GM12878 (cell line): ENCODE measurements at regions not wholly inside any gene's neighbourhood (a gene's known extent, or its start where the extent isn't known, plus 50 kb on each side); places are given as distances from the start of the nearest gene placed in this dataset.

Experiments
- BHLHE40 ChIP-seq, 2 experiments: fragments of 450-650 bp in 1 of 2; IDR thresholded peaks; 2 replicates each; pipeline ENCODE4 v1.6.1; 2011 to 2017; ENCODE audit warnings: low read depth in 2 of 2, borderline replicate concordance in 1 of 2, improper control_type of control experiment in 1 of 2, low read length in 1 of 2, mild to moderate bottlenecking in 1 of 2
- E2F4 ChIP-seq: IDR thresholded peaks from 2 replicates; pipeline ENCODE4 v1.6.1; 2012; ENCODE audit warnings: low read depth, low read length, improper control_type of control experiment
- NFIC ChIP-seq: IDR thresholded peaks from 2 replicates; pipeline ENCODE4 v1.6.1; 2012; ENCODE audit warnings: low read depth, mild to moderate bottlenecking, inconsistent platforms, low read length, moderate library complexity
- NFYA ChIP-seq: IDR thresholded peaks from 2 replicates; pipeline ENCODE4 v1.6.1; 2011; ENCODE audit warnings: low read depth, mild to moderate bottlenecking, low read length, improper control_type of control experiment, borderline replicate concordance
- POLR2A ChIP-seq: IDR thresholded peaks from 2 replicates; pipeline ENCODE4 v1.6.1; 2011; ENCODE audit warnings: low read depth, mild to moderate bottlenecking, low read length
- SMC3 ChIP-seq: IDR thresholded peaks from 2 replicates; pipeline ENCODE4 v1.6.1; 2011; ENCODE audit warnings: low read length, improper control_type of control experiment, borderline replicate concordance
- SP1 ChIP-seq: IDR thresholded peaks from one replicate; pipeline ENCODE4 v1.6.1; 2011; ENCODE audit warnings: low read depth, low read length
- SUPT20H ChIP-seq: IDR thresholded peaks from 2 replicates; pipeline ENCODE4 v1.6.1; 2011; ENCODE audit warnings: low read depth, mild to moderate bottlenecking, low read length, moderate library complexity, borderline replicate concordance; ENCODE audit not compliant: control insufficient read depth

- TF ChIP-seq NFIC (no peak), NFYA (no peak), SUPT20H (no peak), E2F4 (no peak), SMC3 (no peak), SP1 (no peak), POLR2A (no peak), BHLHE40 (IDR thresholded peaks at IDR 0.05; ENCODE audit: borderline replicate concordance in 1 of 2, low read depth in 2 of 2, low read length in 1 of 2) (no peak)
Measured at GRCh38 chr17:22128171-22128570, 435.8 kb downstream of the KCNJ18 start.
